Stimulated activated naive CD8-positive, alpha-beta T cell treated with anti-CD3 and anti-CD28 coated beads, Interleukin-15, Interleukin-2, amounts not matched to agents 100 U/mL and 50 U/mL, for 24 hours (primary cell): ENCODE measurements at regions not wholly inside any gene's neighbourhood (a gene's known extent, or its start where the extent isn't known, plus 50 kb on each side); places are given as distances from the start of the nearest gene placed in this dataset.

Experiments used
- ATAC-seq: fragments of 150-1000 bp; cut with Tn5 transposase; one replicate; pipeline ENCODE4 v1.10.0; 2021
- DNase-seq: peaks from one replicate; pipeline ENCODE4 v3.0.0; 2021

GRCh38 chr18:25962919-25963318 is 127.5 kb downstream of the SS18 start:
- DNase-seq: no peak
- ATAC-seq: no peak

- ATAC-seq (no peak), DNase-seq (no peak)
Measured at GRCh38 chr18:25962176-25962575, 128.2 kb downstream of the SS18 start.

- DNase-seq: no peak
- ATAC-seq: no peak
Measured at GRCh38 chr18:25957017-25957416, 133.4 kb downstream of the SS18 start.

GRCh38 chr18:25953111-25953510 is 137.3 kb downstream of the SS18 start:
- no peak for DNase-seq
- ATAC-seq: no peak

- no peak for DNase-seq
- no peak for ATAC-seq
Measured at GRCh38 chr18:25950321-25950720, 140.1 kb downstream of the SS18 start.

- ATAC-seq (no peak), DNase-seq (no peak)
Measured at GRCh38 chr18:25946540-25946939, 143.9 kb downstream of the SS18 start.

GRCh38 chr18:25935356-25935755 is 155.1 kb downstream of the SS18 start:
- no peak for ATAC-seq

GRCh38 chr18:25931126-25931525 is 159.3 kb downstream of the SS18 start:
- no peak for DNase-seq
- ATAC-seq: no peak

More at GRCh38 chr18:25935356-25935755, 155.1 kb downstream of the SS18 start:
- no peak for DNase-seq

GRCh38 chr18:25929787-25930186 is 160.6 kb downstream of the SS18 start:
- ATAC-seq: no peak
- no peak for DNase-seq

- DNase-seq (no peak), ATAC-seq (no peak)
Measured at GRCh38 chr18:25927830-25928229, 162.6 kb downstream of the SS18 start.

GRCh38 chr18:25923193-25923592 is 167.2 kb downstream of the SS18 start:
- no peak for ATAC-seq
- DNase-seq: no peak

GRCh38 chr18:25921677-25922421 is 168.6 kb downstream of the SS18 start:
- peak; percentile 43 for DNase-seq
- ATAC-seq: peak; percentile 36

GRCh38 chr18:25915907-25916306 is 174.5 kb downstream of the SS18 start:
- no peak for ATAC-seq
- no peak for DNase-seq

- DNase-seq (no peak), ATAC-seq (no peak)
Measured at GRCh38 chr18:25898965-25899364, 191.4 kb downstream of the SS18 start.

GRCh38 chr18:25896956-25897355 is 193.5 kb downstream of the SS18 start:
- no peak for DNase-seq
- ATAC-seq: no peak

GRCh38 chr18:25896178-25896780 is 194.1 kb downstream of the SS18 start:
- no peak for ATAC-seq
- DNase-seq: peak; percentile 23

- ATAC-seq (no peak), DNase-seq (no peak)
Measured at GRCh38 chr18:25895518-25895917, 194.9 kb downstream of the SS18 start.

- ATAC-seq (no peak), DNase-seq (no peak)
Measured at GRCh38 chr18:25886283-25886682, 204.1 kb downstream of the SS18 start.

- no peak for DNase-seq
- no peak for ATAC-seq
Measured at GRCh38 chr18:25883091-25883490, 207.3 kb downstream of the SS18 start.

GRCh38 chr18:25881149-25881548 is 209.3 kb downstream of the SS18 start:
- ATAC-seq (no peak), DNase-seq (no peak)

- no peak for DNase-seq
- no peak for ATAC-seq
Measured at GRCh38 chr18:25880441-25880840, 210.0 kb downstream of the SS18 start.

GRCh38 chr18:25876330-25876948 is 214.0 kb downstream of the SS18 start:
- ATAC-seq (no peak), DNase-seq (no peak)

GRCh38 chr18:25875551-25876240 is 214.7 kb downstream of the SS18 start:
- DNase-seq (no peak), ATAC-seq (no peak)
